WTC11 (cell line): ENCODE measurements at regions not wholly inside any gene's neighbourhood (a gene's known extent, or its start where the extent isn't known, plus 50 kb on each side); places are given as distances from the start of the nearest gene placed in this dataset.

ENCODE experiments used
- CBFB ChIP-seq: sonication (generic); formaldehyde crosslinking; IDR thresholded peaks from 2 replicates; pipeline ENCODE4 v1.8.1; 2022; ENCODE audit warnings: mild to moderate bottlenecking, low read depth, missing genetic modification reagents
- EMX1 ChIP-seq: fragments of 250-450 bp; sonication (Bioruptor Pico); IDR thresholded peaks from 2 replicates; pipeline ENCODE4 v1.8.0; 2021; ENCODE audit warnings: mild to moderate bottlenecking
- IRF2 ChIP-seq: sonication (generic); formaldehyde crosslinking; IDR thresholded peaks from 2 replicates; pipeline ENCODE4 v1.8.0; 2022; ENCODE audit warnings: low read depth, missing genetic modification reagents, borderline replicate concordance
- SMAD3 ChIP-seq: sonication (generic); formaldehyde crosslinking; IDR thresholded peaks from 2 replicates; pipeline ENCODE4 v1.8.0; 2022; ENCODE audit warnings: missing genetic modification reagents, mild to moderate bottlenecking, borderline replicate concordance
- ZNF219 ChIP-seq: sonication (generic); formaldehyde crosslinking; IDR thresholded peaks from 2 replicates; pipeline ENCODE4 v1.8.0; 2023; ENCODE audit warnings: missing genetic modification reagents, mild to moderate bottlenecking, borderline replicate concordance
- ZNF317 ChIP-seq: sonication (generic); formaldehyde crosslinking; IDR thresholded peaks from 2 replicates; pipeline ENCODE4 v1.8.1; 2023; ENCODE audit warnings: low read depth, mild to moderate bottlenecking, moderate library complexity, missing genetic modification reagents, borderline replicate concordance
- TF ChIP-seq, protein P1 (sequence below): fragments of 250-450 bp; sonication (Bioruptor Pico); IDR thresholded peaks from 2 replicates; pipeline ENCODE4 v1.9.0; 2021; ENCODE audit warnings: mild to moderate bottlenecking
- TF ChIP-seq, protein P2 (sequence below): fragments of 250-450 bp; sonication (Bioruptor Pico); IDR thresholded peaks from 2 replicates; pipeline ENCODE4 v1.9.0; 2021; ENCODE audit warnings: mild to moderate bottlenecking, borderline replicate concordance
- TF ChIP-seq, protein P3 (sequence below): fragments of 250-450 bp; sonication (Bioruptor Pico); IDR thresholded peaks from 2 replicates; pipeline ENCODE4 v2.1.2; 2022; ENCODE audit warnings: mild to moderate bottlenecking, moderate library complexity
- TF ChIP-seq, protein P4 (sequence below): fragments of 200-600 bp; IDR thresholded peaks from 2 replicates; pipeline ENCODE4 v1.8.0; 2022; ENCODE audit warnings: antibody characterized with exemption

DNA sequence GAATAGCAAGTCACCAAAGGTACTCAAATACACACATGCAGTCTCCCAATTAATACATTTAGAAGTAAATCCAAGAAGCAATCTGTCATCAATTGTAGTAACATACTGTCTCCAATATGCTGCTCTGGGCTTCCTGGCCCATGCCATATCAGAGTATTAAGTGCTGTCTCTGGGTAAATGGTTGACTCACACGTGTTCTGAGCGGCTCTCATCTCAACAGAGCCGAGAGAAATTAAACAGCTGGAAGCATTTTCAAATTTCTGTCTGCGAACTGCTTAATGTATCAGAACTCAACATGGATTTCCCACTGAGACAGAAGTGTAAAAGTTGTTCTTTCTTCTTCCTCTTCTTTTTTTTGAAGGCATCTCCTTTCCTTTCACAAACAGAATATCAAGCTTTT is 247.3 kb upstream of the TAS2R1 start:
- TF ChIP-seq SMAD3: no peak
- TF ChIP-seq, protein P1, sequence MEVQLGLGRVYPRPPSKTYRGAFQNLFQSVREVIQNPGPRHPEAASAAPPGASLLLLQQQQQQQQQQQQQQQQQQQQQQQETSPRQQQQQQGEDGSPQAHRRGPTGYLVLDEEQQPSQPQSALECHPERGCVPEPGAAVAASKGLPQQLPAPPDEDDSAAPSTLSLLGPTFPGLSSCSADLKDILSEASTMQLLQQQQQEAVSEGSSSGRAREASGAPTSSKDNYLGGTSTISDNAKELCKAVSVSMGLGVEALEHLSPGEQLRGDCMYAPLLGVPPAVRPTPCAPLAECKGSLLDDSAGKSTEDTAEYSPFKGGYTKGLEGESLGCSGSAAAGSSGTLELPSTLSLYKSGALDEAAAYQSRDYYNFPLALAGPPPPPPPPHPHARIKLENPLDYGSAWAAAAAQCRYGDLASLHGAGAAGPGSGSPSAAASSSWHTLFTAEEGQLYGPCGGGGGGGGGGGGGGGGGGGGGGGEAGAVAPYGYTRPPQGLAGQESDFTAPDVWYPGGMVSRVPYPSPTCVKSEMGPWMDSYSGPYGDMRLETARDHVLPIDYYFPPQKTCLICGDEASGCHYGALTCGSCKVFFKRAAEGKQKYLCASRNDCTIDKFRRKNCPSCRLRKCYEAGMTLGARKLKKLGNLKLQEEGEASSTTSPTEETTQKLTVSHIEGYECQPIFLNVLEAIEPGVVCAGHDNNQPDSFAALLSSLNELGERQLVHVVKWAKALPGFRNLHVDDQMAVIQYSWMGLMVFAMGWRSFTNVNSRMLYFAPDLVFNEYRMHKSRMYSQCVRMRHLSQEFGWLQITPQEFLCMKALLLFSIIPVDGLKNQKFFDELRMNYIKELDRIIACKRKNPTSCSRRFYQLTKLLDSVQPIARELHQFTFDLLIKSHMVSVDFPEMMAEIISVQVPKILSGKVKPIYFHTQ (CRISPR knock-in tag): no peak
- TF ChIP-seq, protein P2, sequence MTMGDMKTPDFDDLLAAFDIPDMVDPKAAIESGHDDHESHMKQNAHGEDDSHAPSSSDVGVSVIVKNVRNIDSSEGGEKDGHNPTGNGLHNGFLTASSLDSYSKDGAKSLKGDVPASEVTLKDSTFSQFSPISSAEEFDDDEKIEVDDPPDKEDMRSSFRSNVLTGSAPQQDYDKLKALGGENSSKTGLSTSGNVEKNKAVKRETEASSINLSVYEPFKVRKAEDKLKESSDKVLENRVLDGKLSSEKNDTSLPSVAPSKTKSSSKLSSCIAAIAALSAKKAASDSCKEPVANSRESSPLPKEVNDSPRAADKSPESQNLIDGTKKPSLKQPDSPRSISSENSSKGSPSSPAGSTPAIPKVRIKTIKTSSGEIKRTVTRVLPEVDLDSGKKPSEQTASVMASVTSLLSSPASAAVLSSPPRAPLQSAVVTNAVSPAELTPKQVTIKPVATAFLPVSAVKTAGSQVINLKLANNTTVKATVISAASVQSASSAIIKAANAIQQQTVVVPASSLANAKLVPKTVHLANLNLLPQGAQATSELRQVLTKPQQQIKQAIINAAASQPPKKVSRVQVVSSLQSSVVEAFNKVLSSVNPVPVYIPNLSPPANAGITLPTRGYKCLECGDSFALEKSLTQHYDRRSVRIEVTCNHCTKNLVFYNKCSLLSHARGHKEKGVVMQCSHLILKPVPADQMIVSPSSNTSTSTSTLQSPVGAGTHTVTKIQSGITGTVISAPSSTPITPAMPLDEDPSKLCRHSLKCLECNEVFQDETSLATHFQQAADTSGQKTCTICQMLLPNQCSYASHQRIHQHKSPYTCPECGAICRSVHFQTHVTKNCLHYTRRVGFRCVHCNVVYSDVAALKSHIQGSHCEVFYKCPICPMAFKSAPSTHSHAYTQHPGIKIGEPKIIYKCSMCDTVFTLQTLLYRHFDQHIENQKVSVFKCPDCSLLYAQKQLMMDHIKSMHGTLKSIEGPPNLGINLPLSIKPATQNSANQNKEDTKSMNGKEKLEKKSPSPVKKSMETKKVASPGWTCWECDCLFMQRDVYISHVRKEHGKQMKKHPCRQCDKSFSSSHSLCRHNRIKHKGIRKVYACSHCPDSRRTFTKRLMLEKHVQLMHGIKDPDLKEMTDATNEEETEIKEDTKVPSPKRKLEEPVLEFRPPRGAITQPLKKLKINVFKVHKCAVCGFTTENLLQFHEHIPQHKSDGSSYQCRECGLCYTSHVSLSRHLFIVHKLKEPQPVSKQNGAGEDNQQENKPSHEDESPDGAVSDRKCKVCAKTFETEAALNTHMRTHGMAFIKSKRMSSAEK (CRISPR knock-in tag): no peak
- TF ChIP-seq EMX1 (CRISPR knock-in tag): no peak
- TF ChIP-seq, protein P3, sequence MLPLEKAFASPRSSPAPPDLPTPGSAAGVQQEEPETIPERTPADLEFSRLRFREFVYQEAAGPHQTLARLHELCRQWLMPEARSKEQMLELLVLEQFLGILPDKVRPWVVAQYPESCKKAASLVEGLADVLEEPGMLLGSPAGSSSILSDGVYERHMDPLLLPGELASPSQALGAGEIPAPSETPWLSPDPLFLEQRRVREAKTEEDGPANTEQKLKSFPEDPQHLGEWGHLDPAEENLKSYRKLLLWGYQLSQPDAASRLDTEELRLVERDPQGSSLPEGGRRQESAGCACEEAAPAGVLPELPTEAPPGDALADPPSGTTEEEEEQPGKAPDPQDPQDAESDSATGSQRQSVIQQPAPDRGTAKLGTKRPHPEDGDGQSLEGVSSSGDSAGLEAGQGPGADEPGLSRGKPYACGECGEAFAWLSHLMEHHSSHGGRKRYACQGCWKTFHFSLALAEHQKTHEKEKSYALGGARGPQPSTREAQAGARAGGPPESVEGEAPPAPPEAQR (CRISPR knock-in tag): no peak
- TF ChIP-seq, protein P4, sequence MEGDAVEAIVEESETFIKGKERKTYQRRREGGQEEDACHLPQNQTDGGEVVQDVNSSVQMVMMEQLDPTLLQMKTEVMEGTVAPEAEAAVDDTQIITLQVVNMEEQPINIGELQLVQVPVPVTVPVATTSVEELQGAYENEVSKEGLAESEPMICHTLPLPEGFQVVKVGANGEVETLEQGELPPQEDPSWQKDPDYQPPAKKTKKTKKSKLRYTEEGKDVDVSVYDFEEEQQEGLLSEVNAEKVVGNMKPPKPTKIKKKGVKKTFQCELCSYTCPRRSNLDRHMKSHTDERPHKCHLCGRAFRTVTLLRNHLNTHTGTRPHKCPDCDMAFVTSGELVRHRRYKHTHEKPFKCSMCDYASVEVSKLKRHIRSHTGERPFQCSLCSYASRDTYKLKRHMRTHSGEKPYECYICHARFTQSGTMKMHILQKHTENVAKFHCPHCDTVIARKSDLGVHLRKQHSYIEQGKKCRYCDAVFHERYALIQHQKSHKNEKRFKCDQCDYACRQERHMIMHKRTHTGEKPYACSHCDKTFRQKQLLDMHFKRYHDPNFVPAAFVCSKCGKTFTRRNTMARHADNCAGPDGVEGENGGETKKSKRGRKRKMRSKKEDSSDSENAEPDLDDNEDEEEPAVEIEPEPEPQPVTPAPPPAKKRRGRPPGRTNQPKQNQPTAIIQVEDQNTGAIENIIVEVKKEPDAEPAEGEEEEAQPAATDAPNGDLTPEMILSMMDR: no peak
- TF ChIP-seq ZNF317 (CRISPR knock-in tag): no peak
- no peak for TF ChIP-seq CBFB (CRISPR knock-in tag)
- no peak for TF ChIP-seq ZNF219 (CRISPR knock-in tag)
- TF ChIP-seq IRF2 (CRISPR knock-in tag): no peak
